ENCODE measurements at regions not wholly inside any gene's neighbourhood (a gene's known extent, or its start where the extent isn't known, plus 50 kb on each side); places are given as distances from the start of the nearest gene placed in this dataset.

DNA sequence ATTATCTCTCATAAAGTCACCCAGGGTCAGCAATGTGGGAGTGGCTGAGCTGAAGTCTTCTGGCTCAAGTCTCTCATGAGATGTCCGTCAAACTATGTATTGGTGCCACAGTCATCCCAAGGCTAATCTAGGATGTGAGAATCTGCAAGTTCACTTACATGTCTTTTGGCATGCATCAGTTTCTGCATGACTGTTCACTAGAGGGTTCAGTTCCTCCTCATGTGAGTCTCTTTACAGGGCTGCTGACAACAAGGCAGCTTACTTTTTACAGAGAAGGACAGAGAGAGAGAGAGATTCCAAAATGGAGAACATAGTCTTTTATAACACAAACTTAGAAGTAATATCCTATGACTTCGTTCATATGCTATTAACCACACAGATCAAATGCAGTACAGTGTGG is 328.8 kb upstream of the SLITRK1 start:
- TF ChIP-seq, protein P1, sequence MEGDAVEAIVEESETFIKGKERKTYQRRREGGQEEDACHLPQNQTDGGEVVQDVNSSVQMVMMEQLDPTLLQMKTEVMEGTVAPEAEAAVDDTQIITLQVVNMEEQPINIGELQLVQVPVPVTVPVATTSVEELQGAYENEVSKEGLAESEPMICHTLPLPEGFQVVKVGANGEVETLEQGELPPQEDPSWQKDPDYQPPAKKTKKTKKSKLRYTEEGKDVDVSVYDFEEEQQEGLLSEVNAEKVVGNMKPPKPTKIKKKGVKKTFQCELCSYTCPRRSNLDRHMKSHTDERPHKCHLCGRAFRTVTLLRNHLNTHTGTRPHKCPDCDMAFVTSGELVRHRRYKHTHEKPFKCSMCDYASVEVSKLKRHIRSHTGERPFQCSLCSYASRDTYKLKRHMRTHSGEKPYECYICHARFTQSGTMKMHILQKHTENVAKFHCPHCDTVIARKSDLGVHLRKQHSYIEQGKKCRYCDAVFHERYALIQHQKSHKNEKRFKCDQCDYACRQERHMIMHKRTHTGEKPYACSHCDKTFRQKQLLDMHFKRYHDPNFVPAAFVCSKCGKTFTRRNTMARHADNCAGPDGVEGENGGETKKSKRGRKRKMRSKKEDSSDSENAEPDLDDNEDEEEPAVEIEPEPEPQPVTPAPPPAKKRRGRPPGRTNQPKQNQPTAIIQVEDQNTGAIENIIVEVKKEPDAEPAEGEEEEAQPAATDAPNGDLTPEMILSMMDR (conservative IDR thresholded peaks at IDR 0.05), result no peak
- TF ChIP-seq EZH2 (IDR thresholded peaks at IDR 0.05; ENCODE audit: low read depth), result no peak

Measured in PC-9 (cell line).